HFFc6 (cell line): ENCODE measurements at regions not wholly inside any gene's neighbourhood (a gene's known extent, or its start where the extent isn't known, plus 50 kb on each side); places are given as distances from the start of the nearest gene placed in this dataset.

Source experiments
- DNase-seq: peaks from one replicate; pipeline ENCODE4 v3.0.0-alpha.2; 2018
- H3K27ac Mint-ChIP-seq: 2 replicates; pipeline ENCODE4 v1.8.0; 2020; ENCODE audit warnings: mild to moderate bottlenecking, mixed read lengths
- H3K27me3 Mint-ChIP-seq: 2 replicates; pipeline ENCODE4 v1.8.0; 2021; ENCODE audit warnings: mild to moderate bottlenecking, moderate library complexity, mixed read lengths; ENCODE audit not compliant: insufficient read depth
- H3K36me3 Mint-ChIP-seq: 2 replicates; pipeline ENCODE4 v1.8.0; 2021; ENCODE audit warnings: low read depth, mixed read lengths
- H3K4me1 Mint-ChIP-seq: 2 replicates; pipeline ENCODE4 v1.8.0; 2020; ENCODE audit warnings: low read depth, mixed read lengths
- H3K4me3 Mint-ChIP-seq: 2 replicates; pipeline ENCODE4 v1.8.0; 2020; ENCODE audit warnings: mild to moderate bottlenecking, moderate library complexity, mixed read lengths
- H3K9me3 Mint-ChIP-seq: 2 replicates; pipeline ENCODE4 v1.8.0; 2020; ENCODE audit warnings: mild to moderate bottlenecking, mixed read lengths
- CTCF ChIP-seq: fragments of 200-600 bp; sonication (generic); IDR thresholded peaks from 2 replicates; pipeline ENCODE4 v1.5.0; 2021; ENCODE audit warnings: antibody characterized with exemption, mild to moderate bottlenecking

- no peaks in the 10 kb centered on the region for H3K36me3 Mint-ChIP-seq
- H3K4me3 Mint-ChIP-seq = no peak overlapping the region
- H3K27me3 Mint-ChIP-seq = peaks cover 21% of the 10 kb centered on the region
- no peak overlapping the region for H3K27ac Mint-ChIP-seq
- DNase-seq = no peak
- no peaks in the 10 kb centered on the region; the same call in 1 of the 2 replicates for H3K9me3 Mint-ChIP-seq
- no peak for TF ChIP-seq CTCF
- H3K4me1 Mint-ChIP-seq = no peaks in the 10 kb centered on the region
Measured at GRCh38 chr7:132044247-132044646, 487.8 kb upstream of the PODXL start.

GRCh38 chr7:132041108-132041507 is 484.7 kb upstream of the PODXL start:
- no peak for DNase-seq
- no peak for TF ChIP-seq CTCF
- no peaks in the 10 kb centered on the region; the same call in 1 of the 2 replicates for H3K9me3 Mint-ChIP-seq
- H3K36me3 Mint-ChIP-seq = no peaks in the 10 kb centered on the region
- no peak overlapping the region for H3K4me3 Mint-ChIP-seq
- no peak overlapping the region for H3K27ac Mint-ChIP-seq
- H3K4me1 Mint-ChIP-seq = no peaks in the 10 kb centered on the region
- peaks cover 17% of the 10 kb centered on the region; the same call in 1 of the 2 replicates for H3K27me3 Mint-ChIP-seq

GRCh38 chr7:132035517-132036362 is 479.3 kb upstream of the PODXL start:
- Mint-ChIP-seq H3K4me3 (no peak overlapping the region), H3K4me1 (no peaks in the 10 kb centered on the region), H3K27ac (no peak overlapping the region)

GRCh38 chr7:132034748-132035416 is 478.5 kb upstream of the PODXL start:
- no peak overlapping the region for H3K4me3 Mint-ChIP-seq
- no peak for TF ChIP-seq CTCF

More at GRCh38 chr7:132035517-132036362, 479.3 kb upstream of the PODXL start:
- no peaks in the 10 kb centered on the region for H3K9me3 Mint-ChIP-seq
- DNase-seq = no peak
- H3K27me3 Mint-ChIP-seq = peaks cover 2% of the 10 kb centered on the region; the same call in 1 of the 2 replicates
- no peaks in the 10 kb centered on the region for H3K36me3 Mint-ChIP-seq
- no peak for TF ChIP-seq CTCF

GRCh38 chr7:132030883-132031282 is 474.5 kb upstream of the PODXL start:
- H3K27me3 Mint-ChIP-seq = peaks cover 2% of the 10 kb centered on the region; the same call in 1 of the 2 replicates
- H3K36me3 Mint-ChIP-seq = no peaks in the 10 kb centered on the region
- no peak overlapping the region for H3K27ac Mint-ChIP-seq
- no peak for DNase-seq
- H3K4me3 Mint-ChIP-seq = no peak overlapping the region
- H3K9me3 Mint-ChIP-seq = no peaks in the 10 kb centered on the region
- no peaks in the 10 kb centered on the region for H3K4me1 Mint-ChIP-seq
- TF ChIP-seq CTCF = no peak

More at GRCh38 chr7:132034748-132035416, 478.5 kb upstream of the PODXL start:
- no peak overlapping the region for H3K27ac Mint-ChIP-seq
- H3K36me3 Mint-ChIP-seq = no peaks in the 10 kb centered on the region
- H3K9me3 Mint-ChIP-seq = no peaks in the 10 kb centered on the region
- H3K27me3 Mint-ChIP-seq = peaks cover 2% of the 10 kb centered on the region; the same call in 1 of the 2 replicates
- no peak for DNase-seq
- H3K4me1 Mint-ChIP-seq = no peaks in the 10 kb centered on the region
